Left ventricle myocardium inferior (tissue), 1 donor: ENCODE measurements at regions not wholly inside any gene's neighbourhood (a gene's known extent, or its start where the extent isn't known, plus 50 kb on each side); places are given as distances from the start of the nearest gene placed in this dataset.

Source experiments
- DNase-seq: peaks from one replicate; pipeline ENCODE4 v3.0.0-alpha.2; 2020
- H3K27ac ChIP-seq: fragments of 200-600 bp; replicated peaks from 2 replicates; pipeline ENCODE4 v1.8.0; 2021
- H3K27me3 ChIP-seq: fragments of 200-600 bp; 2 replicates; pipeline ENCODE4 v1.8.0; 2021; ENCODE audit warnings: low read depth
- H3K36me3 ChIP-seq: fragments of 200-600 bp; 2 replicates; pipeline ENCODE4 v1.8.0; 2021
- H3K4me1 ChIP-seq: fragments of 200-600 bp; 2 replicates; pipeline ENCODE4 v1.8.0; 2021
- H3K4me3 ChIP-seq: fragments of 200-600 bp; 2 replicates; pipeline ENCODE4 v1.8.0; 2021; ENCODE audit warnings: mild to moderate bottlenecking, moderate library complexity
- H3K9me3 ChIP-seq: fragments of 200-600 bp; replicated peaks from 2 replicates; pipeline ENCODE4 v1.8.0; 2021
- CTCF ChIP-seq: fragments of 200-600 bp; IDR thresholded peaks from 2 replicates; pipeline ENCODE4 v1.8.0; 2021; ENCODE audit warnings: antibody characterized with exemption, mild to moderate bottlenecking, borderline replicate concordance
- intact Hi-C: fragments of 100-400 bp; cut with micrococcal nuclease; formaldehyde crosslinking; loops from one replicate; pipeline ENCODE4 v1.11.0; 2022
- donor health status: DM: no; HTN: yes; CAD: no; lungs with severe emphysema.

GRCh38 chr4:152090543-152090942 lies 329.7 kb upstream of the GATB start:
- H3K4me3 ChIP-seq, result no peak overlapping the region
- H3K36me3 ChIP-seq, result no peaks in the 10 kb centered on the region
- no peaks in the 10 kb centered on the region for H3K27me3 ChIP-seq
- DNase-seq, result peak; percentile 20
- intact Hi-C loops, result no loop called here
- peak overlapping the region; percentile 87 for H3K27ac ChIP-seq
- no peak for TF ChIP-seq CTCF
- peaks cover 25% of the 10 kb centered on the region for H3K4me1 ChIP-seq
- no peaks in the 10 kb centered on the region for H3K9me3 ChIP-seq

- no peak for DNase-seq
- no peak for TF ChIP-seq CTCF
- Histone ChIP-seq H3K4me3 (no peak overlapping the region), H3K27ac (peak overlapping the region; percentile 87), H3K4me1 (peaks cover 25% of the 10 kb centered on the region), H3K36me3 (no peaks in the 10 kb centered on the region), H3K27me3 (no peaks in the 10 kb centered on the region), H3K9me3 (no peaks in the 10 kb centered on the region)
- intact Hi-C loops, result no loop called here
These were observed 328.8 kb upstream of the GATB start for GRCh38 chr4:152089584-152089983.

GRCh38 chr4:152087335-152087734 lies 326.5 kb upstream of the GATB start:
- Histone ChIP-seq H3K27ac (no peak overlapping the region), H3K4me3 (no peak overlapping the region), H3K27me3 (no peaks in the 10 kb centered on the region), H3K9me3 (no peaks in the 10 kb centered on the region), H3K36me3 (no peaks in the 10 kb centered on the region), H3K4me1 (peaks cover 25% of the 10 kb centered on the region)
- intact Hi-C loops, result no loop called here
- no peak for DNase-seq
- TF ChIP-seq CTCF, result no peak

- no peak for DNase-seq
- TF ChIP-seq CTCF, result no peak
- Histone ChIP-seq H3K27me3 (no peaks in the 10 kb centered on the region), H3K4me1 (peaks cover 17% of the 10 kb centered on the region), H3K36me3 (no peaks in the 10 kb centered on the region), H3K27ac (no peak overlapping the region), H3K9me3 (no peaks in the 10 kb centered on the region), H3K4me3 (no peak overlapping the region)
- intact Hi-C loops, result no loop called here
These were observed 324.9 kb upstream of the GATB start for GRCh38 chr4:152085657-152086056.

GRCh38 chr4:152083338-152083737 lies 322.5 kb upstream of the GATB start:
- Histone ChIP-seq H3K27ac (no peak overlapping the region), H3K4me1 (no peaks in the 10 kb centered on the region), H3K4me3 (no peak overlapping the region), H3K36me3 (no peaks in the 10 kb centered on the region), H3K9me3 (no peaks in the 10 kb centered on the region), H3K27me3 (no peaks in the 10 kb centered on the region)
- no peak for DNase-seq
- intact Hi-C loops, result no loop called here
- TF ChIP-seq CTCF, result no peak

- no peak for TF ChIP-seq CTCF
- DNase-seq, result no peak
- no peak overlapping the region for H3K27ac ChIP-seq
- no peaks in the 10 kb centered on the region for H3K36me3 ChIP-seq
- intact Hi-C loops, result no loop called here
- no peaks in the 10 kb centered on the region for H3K9me3 ChIP-seq
- no peak overlapping the region for H3K4me3 ChIP-seq
- H3K4me1 ChIP-seq, result no peaks in the 10 kb centered on the region
- H3K27me3 ChIP-seq, result no peaks in the 10 kb centered on the region
These were observed 320.2 kb upstream of the GATB start for GRCh38 chr4:152081024-152081423.
